OCI-LY1 (cell line): ENCODE measurements at regions not wholly inside any gene's neighbourhood (a gene's known extent, or its start where the extent isn't known, plus 50 kb on each side); places are given as distances from the start of the nearest gene placed in this dataset.

Experiments
- H2AFZ ChIP-seq: fragments of 200-600 bp; sonication (generic), shearing (Covaris generic); 2 replicates; pipeline ENCODE4 v1.6.0; 2014; ENCODE audit warnings: antibody characterized with exemption, mild to moderate bottlenecking, low read length
- H3F3A ChIP-seq: fragments of 200-600 bp; sonication (generic), shearing (Covaris generic); 2 replicates; pipeline ENCODE4 v1.6.0; 2014; ENCODE audit warnings: mild to moderate bottlenecking, antibody characterized with exemption, low read length, moderate library complexity; ENCODE audit not compliant: insufficient read depth
- H3K27ac ChIP-seq: fragments of 200-600 bp; sonication (generic); 2 replicates; pipeline ENCODE4 v1.5.1; 2014; ENCODE audit warnings: low read length, mixed run types, mild to moderate bottlenecking, low read depth; ENCODE audit not compliant: poor library complexity, severe bottlenecking
- H3K27me3 ChIP-seq: fragments of 200-600 bp; sonication (generic); 2 replicates; pipeline ENCODE4 v1.6.0; 2014; ENCODE audit warnings: antibody characterized with exemption, mild to moderate bottlenecking, low read length, moderate library complexity; ENCODE audit not compliant: insufficient read depth
- H3K36me3 ChIP-seq: fragments of 200-600 bp; sonication (generic); 2 replicates; pipeline ENCODE4 v1.6.1; 2014; ENCODE audit warnings: mild to moderate bottlenecking, antibody characterized with exemption, low read length, moderate library complexity, mixed read lengths; ENCODE audit not compliant: insufficient read depth
- H3K4me1 ChIP-seq: fragments of 200-600 bp; sonication (generic); 2 replicates; pipeline ENCODE4 v1.5.1; 2014; ENCODE audit warnings: mild to moderate bottlenecking, low read length, moderate library complexity; ENCODE audit not compliant: insufficient read depth, severe bottlenecking
- H3K4me2 ChIP-seq: fragments of 200-600 bp; sonication (generic), shearing (Covaris generic); 2 replicates; pipeline ENCODE4 v1.6.1; 2014; ENCODE audit warnings: low read length
- H3K4me3 ChIP-seq: fragments of 200-600 bp; sonication (generic); 2 replicates; pipeline ENCODE4 v1.5.1; 2014; ENCODE audit warnings: low read length, low read depth, mild to moderate bottlenecking, mixed read lengths; ENCODE audit not compliant: poor library complexity, severe bottlenecking
- H3K79me2 ChIP-seq: fragments of 200-600 bp; shearing (Covaris generic); 2 replicates; pipeline ENCODE4 v1.6.1; 2016; ENCODE audit warnings: mixed run types, low read length, mixed read lengths; ENCODE audit not compliant: insufficient read depth
- H3K9ac ChIP-seq: fragments of 200-600 bp; sonication (generic), shearing (Covaris generic); 2 replicates; pipeline ENCODE4 v1.6.1; 2014; ENCODE audit warnings: mild to moderate bottlenecking, low read length, mixed read lengths
- H3K9me2 ChIP-seq: fragments of 200-600 bp; sonication (generic), shearing (Covaris generic); 2 replicates; pipeline ENCODE4 v1.6.1; 2014; ENCODE audit warnings: low read depth, mild to moderate bottlenecking, low read length, mixed read lengths
- H3K9me3 ChIP-seq: fragments of 200-600 bp; shearing (Covaris generic); 2 replicates; pipeline ENCODE4 v1.6.1; 2014; ENCODE audit warnings: low read length, mixed read lengths
- H4K20me1 ChIP-seq: fragments of 200-600 bp; sonication (generic), shearing (Covaris generic); 2 replicates; pipeline ENCODE4 v1.6.0; 2016; ENCODE audit warnings: mild to moderate bottlenecking, low read length; ENCODE audit not compliant: insufficient read depth
- CTCF ChIP-seq: fragments of 200-600 bp; sonication (generic), shearing (Covaris generic); IDR thresholded peaks from 2 replicates; pipeline ENCODE4 v1.5.1; 2017; ENCODE audit warnings: mild to moderate bottlenecking, antibody characterized with exemption, low read length, moderate library complexity, mixed read lengths
- EZH2 ChIP-seq: fragments of 200-600 bp; sonication (generic), shearing (Covaris generic); IDR thresholded peaks from 2 replicates; pipeline ENCODE4 v1.8.0; 2017; ENCODE audit warnings: borderline replicate concordance, mixed run types, mild to moderate bottlenecking, antibody characterized with exemption, low read length, moderate library complexity, mixed read lengths

- H3K4me2 ChIP-seq = no peak overlapping the region
- H3K4me3 ChIP-seq = no peak overlapping the region
- no peaks in the 10 kb centered on the region for H3K9me3 ChIP-seq
- no peaks in the 10 kb centered on the region for H4K20me1 ChIP-seq
- no peaks in the 10 kb centered on the region for H3K27me3 ChIP-seq
- TF ChIP-seq CTCF = no peak
- no peak for TF ChIP-seq EZH2
- H2AFZ ChIP-seq = no peak overlapping the region
- H3K9me2 ChIP-seq = no peaks in the 10 kb centered on the region
- no peaks in the 10 kb centered on the region for H3K4me1 ChIP-seq
- no peak overlapping the region for H3K27ac ChIP-seq
- no peaks in the 10 kb centered on the region for H3F3A ChIP-seq
- H3K79me2 ChIP-seq = no peaks in the 10 kb centered on the region
- H3K9ac ChIP-seq = no peak overlapping the region
- no peaks in the 10 kb centered on the region for H3K36me3 ChIP-seq
Observed at GRCh38 chr3:153442386-153442785, 280.4 kb downstream of the RAP2B start.

- H3K4me2 ChIP-seq = no peak overlapping the region
- H2AFZ ChIP-seq = no peak overlapping the region
Observed at GRCh38 chr3:153442799-153443487, 280.9 kb downstream of the RAP2B start.

GRCh38 chr3:153443961-153444360 lies 281.9 kb downstream of the RAP2B start:
- TF ChIP-seq EZH2 (no peak), CTCF (peak; percentile 52)
- no peaks in the 10 kb centered on the region for H3F3A ChIP-seq
- H3K4me3 ChIP-seq = no peak overlapping the region
- H3K27me3 ChIP-seq = no peaks in the 10 kb centered on the region
- H3K9ac ChIP-seq = no peak overlapping the region
- no peaks in the 10 kb centered on the region for H3K9me3 ChIP-seq
- H3K36me3 ChIP-seq = no peaks in the 10 kb centered on the region
- H3K27ac ChIP-seq = no peak overlapping the region
- no peaks in the 10 kb centered on the region for H4K20me1 ChIP-seq
- H3K9me2 ChIP-seq = no peaks in the 10 kb centered on the region
- no peak overlapping the region for H3K4me2 ChIP-seq
- no peak overlapping the region for H2AFZ ChIP-seq
- H3K79me2 ChIP-seq = no peaks in the 10 kb centered on the region
- H3K4me1 ChIP-seq = no peaks in the 10 kb centered on the region

More at GRCh38 chr3:153442799-153443487, 280.9 kb downstream of the RAP2B start:
- Histone ChIP-seq H3F3A (no peaks in the 10 kb centered on the region), H3K27me3 (no peaks in the 10 kb centered on the region), H3K4me1 (no peaks in the 10 kb centered on the region), H3K79me2 (no peaks in the 10 kb centered on the region), H3K9me2 (no peaks in the 10 kb centered on the region), H3K9me3 (no peaks in the 10 kb centered on the region), H3K27ac (no peak overlapping the region), H3K9ac (no peak overlapping the region), H3K36me3 (no peaks in the 10 kb centered on the region), H4K20me1 (no peaks in the 10 kb centered on the region), H3K4me3 (no peak overlapping the region)
- TF ChIP-seq EZH2 (no peak), CTCF (no peak)
